ENCODE measurements at regions not wholly inside any gene's neighbourhood (a gene's known extent, or its start where the extent isn't known, plus 50 kb on each side); places are given as distances from the start of the nearest gene placed in this dataset.

- TF ChIP-seq, protein P1, sequence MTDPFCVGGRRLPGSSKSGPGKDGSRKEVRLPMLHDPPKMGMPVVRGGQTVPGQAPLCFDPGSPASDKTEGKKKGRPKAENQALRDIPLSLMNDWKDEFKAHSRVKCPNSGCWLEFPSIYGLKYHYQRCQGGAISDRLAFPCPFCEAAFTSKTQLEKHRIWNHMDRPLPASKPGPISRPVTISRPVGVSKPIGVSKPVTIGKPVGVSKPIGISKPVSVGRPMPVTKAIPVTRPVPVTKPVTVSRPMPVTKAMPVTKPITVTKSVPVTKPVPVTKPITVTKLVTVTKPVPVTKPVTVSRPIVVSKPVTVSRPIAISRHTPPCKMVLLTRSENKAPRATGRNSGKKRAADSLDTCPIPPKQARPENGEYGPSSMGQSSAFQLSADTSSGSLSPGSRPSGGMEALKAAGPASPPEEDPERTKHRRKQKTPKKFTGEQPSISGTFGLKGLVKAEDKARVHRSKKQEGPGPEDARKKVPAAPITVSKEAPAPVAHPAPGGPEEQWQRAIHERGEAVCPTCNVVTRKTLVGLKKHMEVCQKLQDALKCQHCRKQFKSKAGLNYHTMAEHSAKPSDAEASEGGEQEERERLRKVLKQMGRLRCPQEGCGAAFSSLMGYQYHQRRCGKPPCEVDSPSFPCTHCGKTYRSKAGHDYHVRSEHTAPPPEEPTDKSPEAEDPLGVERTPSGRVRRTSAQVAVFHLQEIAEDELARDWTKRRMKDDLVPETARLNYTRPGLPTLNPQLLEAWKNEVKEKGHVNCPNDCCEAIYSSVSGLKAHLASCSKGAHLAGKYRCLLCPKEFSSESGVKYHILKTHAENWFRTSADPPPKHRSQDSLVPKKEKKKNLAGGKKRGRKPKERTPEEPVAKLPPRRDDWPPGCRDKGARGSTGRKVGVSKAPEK (CRISPR knock-in tag; IDR thresholded peaks at IDR 0.05; ENCODE audit: borderline replicate concordance) = no peak
- no peak for TF ChIP-seq MAZ (IDR thresholded peaks at IDR 0.05; ENCODE audit: borderline replicate concordance, low read depth, low read length)
- 0 out of 2 replicates have a peak, but pooled peaks have one; percentile 13 for TF ChIP-seq MAZ (CRISPR knock-in tag; IDR thresholded peaks at IDR 0.05; ENCODE audit: low read depth)
- TF ChIP-seq CTCF (CRISPR knock-in tag; IDR thresholded peaks at IDR 0.05) = peak; percentile 58
- 0 out of 2 replicates have a peak, but pooled peaks have one; percentile 27 for TF ChIP-seq ZBTB38 (CRISPR knock-in tag; IDR thresholded peaks at IDR 0.05)
- TF ChIP-seq SMC3 (IDR thresholded peaks at IDR 0.05; ENCODE audit: low read length) = peak; percentile 62; the same call in 1 of the 2 replicates
- TF ChIP-seq SMAD3 (CRISPR knock-in tag; IDR thresholded peaks at IDR 0.05) = no peak
- TF ChIP-seq SALL1 (CRISPR knock-in tag; IDR thresholded peaks at IDR 0.05) = 0 out of 2 replicates have a peak, but pooled peaks have one; percentile 12
- TF ChIP-seq, protein P2, sequence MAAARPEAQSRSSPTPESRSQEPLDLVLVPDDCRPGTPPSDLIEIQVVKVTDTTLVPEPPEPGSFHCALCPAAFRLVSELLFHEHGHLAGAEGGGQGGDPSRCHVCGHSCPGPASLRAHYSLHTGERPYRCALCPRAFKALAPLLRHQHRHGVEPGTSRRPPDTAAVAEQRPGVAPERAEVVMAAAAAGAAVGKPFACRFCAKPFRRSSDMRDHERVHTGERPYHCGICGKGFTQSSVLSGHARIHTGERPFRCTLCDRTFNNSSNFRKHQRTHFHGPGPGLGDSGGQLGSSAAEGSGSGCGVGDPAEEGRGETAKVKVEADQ (CRISPR knock-in tag; IDR thresholded peaks at IDR 0.05; ENCODE audit: borderline replicate concordance) = 0 out of 2 replicates have a peak, but pooled peaks have one; percentile 59
- 0 out of 2 replicates have a peak, but pooled peaks have one; percentile 36 for TF ChIP-seq ZNF792 (CRISPR knock-in tag; IDR thresholded peaks at IDR 0.05)
- TF ChIP-seq HOMEZ (CRISPR knock-in tag; IDR thresholded peaks at IDR 0.05; ENCODE audit: low read depth) = peak; percentile 89
- peak; percentile 54; the same call in 1 of the 2 replicates for TF ChIP-seq ZC3H4 (CRISPR knock-in tag; IDR thresholded peaks at IDR 0.05; ENCODE audit: borderline replicate concordance)
- TF ChIP-seq, protein P3, sequence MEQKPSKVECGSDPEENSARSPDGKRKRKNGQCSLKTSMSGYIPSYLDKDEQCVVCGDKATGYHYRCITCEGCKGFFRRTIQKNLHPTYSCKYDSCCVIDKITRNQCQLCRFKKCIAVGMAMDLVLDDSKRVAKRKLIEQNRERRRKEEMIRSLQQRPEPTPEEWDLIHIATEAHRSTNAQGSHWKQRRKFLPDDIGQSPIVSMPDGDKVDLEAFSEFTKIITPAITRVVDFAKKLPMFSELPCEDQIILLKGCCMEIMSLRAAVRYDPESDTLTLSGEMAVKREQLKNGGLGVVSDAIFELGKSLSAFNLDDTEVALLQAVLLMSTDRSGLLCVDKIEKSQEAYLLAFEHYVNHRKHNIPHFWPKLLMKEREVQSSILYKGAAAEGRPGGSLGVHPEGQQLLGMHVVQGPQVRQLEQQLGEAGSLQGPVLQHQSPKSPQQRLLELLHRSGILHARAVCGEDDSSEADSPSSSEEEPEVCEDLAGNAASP (CRISPR knock-in tag; IDR thresholded peaks at IDR 0.05; ENCODE audit: borderline replicate concordance) = peak; percentile 25; the same call in 1 of the 2 replicates
- TF ChIP-seq, protein P4, sequence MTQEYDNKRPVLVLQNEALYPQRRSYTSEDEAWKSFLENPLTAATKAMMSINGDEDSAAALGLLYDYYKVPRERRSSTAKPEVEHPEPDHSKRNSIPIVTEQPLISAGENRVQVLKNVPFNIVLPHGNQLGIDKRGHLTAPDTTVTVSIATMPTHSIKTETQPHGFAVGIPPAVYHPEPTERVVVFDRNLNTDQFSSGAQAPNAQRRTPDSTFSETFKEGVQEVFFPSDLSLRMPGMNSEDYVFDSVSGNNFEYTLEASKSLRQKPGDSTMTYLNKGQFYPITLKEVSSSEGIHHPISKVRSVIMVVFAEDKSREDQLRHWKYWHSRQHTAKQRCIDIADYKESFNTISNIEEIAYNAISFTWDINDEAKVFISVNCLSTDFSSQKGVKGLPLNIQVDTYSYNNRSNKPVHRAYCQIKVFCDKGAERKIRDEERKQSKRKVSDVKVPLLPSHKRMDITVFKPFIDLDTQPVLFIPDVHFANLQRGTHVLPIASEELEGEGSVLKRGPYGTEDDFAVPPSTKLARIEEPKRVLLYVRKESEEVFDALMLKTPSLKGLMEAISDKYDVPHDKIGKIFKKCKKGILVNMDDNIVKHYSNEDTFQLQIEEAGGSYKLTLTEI (CRISPR knock-in tag; conservative IDR thresholded peaks at IDR 0.05) = no peak
- TF ChIP-seq CBX5 (CRISPR knock-in tag; IDR thresholded peaks at IDR 0.05; ENCODE audit: borderline replicate concordance) = peak; percentile 80; the same call in 1 of the 2 replicates
- TF ChIP-seq SAP130 (CRISPR knock-in tag; IDR thresholded peaks at IDR 0.05; ENCODE audit: low read depth) = 0 out of 2 replicates have a peak, but pooled peaks have one; percentile 42
- 0 out of 2 replicates have a peak, but pooled peaks have one; percentile 34 for TF ChIP-seq ZBTB26 (CRISPR knock-in tag; IDR thresholded peaks at IDR 0.05; ENCODE audit: borderline replicate concordance)
- no peak for TF ChIP-seq ZZZ3 (CRISPR knock-in tag; IDR thresholded peaks at IDR 0.05; ENCODE audit: borderline replicate concordance)
Measured at GRCh38 chr2:226114436-226114835, 685.2 kb downstream of the IRS1 start (continued).
